ENCODE measurements at regions not wholly inside any gene's neighbourhood (a gene's known extent, or its start where the extent isn't known, plus 50 kb on each side); places are given as distances from the start of the nearest gene placed in this dataset.

DNA sequence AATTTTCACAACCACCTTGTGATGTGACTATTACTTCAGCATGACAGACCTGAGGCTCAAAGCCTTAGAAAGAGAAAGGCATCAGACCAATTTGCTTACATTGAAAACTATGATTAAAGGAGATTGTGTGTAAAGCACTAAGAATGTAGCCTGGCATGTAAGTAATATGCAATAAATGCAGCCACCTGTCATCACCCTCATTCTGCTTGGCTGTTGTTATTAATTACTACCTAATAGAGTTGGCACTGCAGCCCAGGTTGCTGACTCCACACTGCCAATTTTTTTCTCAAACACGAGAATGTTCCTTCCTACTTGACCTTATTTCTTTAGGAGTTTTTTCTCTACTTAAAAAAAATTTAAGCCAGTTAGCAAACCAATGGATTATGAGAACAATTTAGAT, 61.2 kb upstream of the NPVF start:
- H3K9me3 ChIP-seq (ENCODE audit: low read length) = no peaks in the 10 kb centered on the region
- H3K27ac ChIP-seq (ENCODE audit: low read length) = no peak overlapping the region
- no peaks in the 10 kb centered on the region for H3F3A ChIP-seq (ENCODE audit: insufficient read depth, low read length, poor library complexity, severe bottlenecking)
- H3K27me3 ChIP-seq (ENCODE audit: insufficient read depth, low read depth, low read length) = no peaks in the 10 kb centered on the region
- no peaks in the 10 kb centered on the region for H3K79me2 ChIP-seq (replicated peaks; ENCODE audit: insufficient read depth, low read length)
- no peaks in the 10 kb centered on the region for H4K20me1 ChIP-seq (ENCODE audit: insufficient read depth)
- no peak overlapping the region for H3K4me2 ChIP-seq (ENCODE audit: low read length)
- no peak overlapping the region for H2AFZ ChIP-seq (ENCODE audit: low read depth, low read length)
- H3K9me2 ChIP-seq (ENCODE audit: insufficient read depth, low read length) = no peaks in the 10 kb centered on the region
- TF ChIP-seq POLR2AphosphoS5 (IDR thresholded peaks at IDR 0.05) (no peak), EP300 (conservative IDR thresholded peaks at IDR 0.05; ENCODE audit: poor library complexity, severe bottlenecking) (no peak), RAD21 (conservative IDR thresholded peaks at IDR 0.05) (no peak), EZH2 (IDR thresholded peaks at IDR 0.05; ENCODE audit: borderline replicate concordance, insufficient read depth, low read length, poor library complexity, severe bottlenecking) (no peak)
- TF ChIP-seq, protein P1, sequence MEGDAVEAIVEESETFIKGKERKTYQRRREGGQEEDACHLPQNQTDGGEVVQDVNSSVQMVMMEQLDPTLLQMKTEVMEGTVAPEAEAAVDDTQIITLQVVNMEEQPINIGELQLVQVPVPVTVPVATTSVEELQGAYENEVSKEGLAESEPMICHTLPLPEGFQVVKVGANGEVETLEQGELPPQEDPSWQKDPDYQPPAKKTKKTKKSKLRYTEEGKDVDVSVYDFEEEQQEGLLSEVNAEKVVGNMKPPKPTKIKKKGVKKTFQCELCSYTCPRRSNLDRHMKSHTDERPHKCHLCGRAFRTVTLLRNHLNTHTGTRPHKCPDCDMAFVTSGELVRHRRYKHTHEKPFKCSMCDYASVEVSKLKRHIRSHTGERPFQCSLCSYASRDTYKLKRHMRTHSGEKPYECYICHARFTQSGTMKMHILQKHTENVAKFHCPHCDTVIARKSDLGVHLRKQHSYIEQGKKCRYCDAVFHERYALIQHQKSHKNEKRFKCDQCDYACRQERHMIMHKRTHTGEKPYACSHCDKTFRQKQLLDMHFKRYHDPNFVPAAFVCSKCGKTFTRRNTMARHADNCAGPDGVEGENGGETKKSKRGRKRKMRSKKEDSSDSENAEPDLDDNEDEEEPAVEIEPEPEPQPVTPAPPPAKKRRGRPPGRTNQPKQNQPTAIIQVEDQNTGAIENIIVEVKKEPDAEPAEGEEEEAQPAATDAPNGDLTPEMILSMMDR (IDR thresholded peaks at IDR 0.05; ENCODE audit: poor library complexity, severe bottlenecking) = no peak
- TF ChIP-seq, protein P2, sequence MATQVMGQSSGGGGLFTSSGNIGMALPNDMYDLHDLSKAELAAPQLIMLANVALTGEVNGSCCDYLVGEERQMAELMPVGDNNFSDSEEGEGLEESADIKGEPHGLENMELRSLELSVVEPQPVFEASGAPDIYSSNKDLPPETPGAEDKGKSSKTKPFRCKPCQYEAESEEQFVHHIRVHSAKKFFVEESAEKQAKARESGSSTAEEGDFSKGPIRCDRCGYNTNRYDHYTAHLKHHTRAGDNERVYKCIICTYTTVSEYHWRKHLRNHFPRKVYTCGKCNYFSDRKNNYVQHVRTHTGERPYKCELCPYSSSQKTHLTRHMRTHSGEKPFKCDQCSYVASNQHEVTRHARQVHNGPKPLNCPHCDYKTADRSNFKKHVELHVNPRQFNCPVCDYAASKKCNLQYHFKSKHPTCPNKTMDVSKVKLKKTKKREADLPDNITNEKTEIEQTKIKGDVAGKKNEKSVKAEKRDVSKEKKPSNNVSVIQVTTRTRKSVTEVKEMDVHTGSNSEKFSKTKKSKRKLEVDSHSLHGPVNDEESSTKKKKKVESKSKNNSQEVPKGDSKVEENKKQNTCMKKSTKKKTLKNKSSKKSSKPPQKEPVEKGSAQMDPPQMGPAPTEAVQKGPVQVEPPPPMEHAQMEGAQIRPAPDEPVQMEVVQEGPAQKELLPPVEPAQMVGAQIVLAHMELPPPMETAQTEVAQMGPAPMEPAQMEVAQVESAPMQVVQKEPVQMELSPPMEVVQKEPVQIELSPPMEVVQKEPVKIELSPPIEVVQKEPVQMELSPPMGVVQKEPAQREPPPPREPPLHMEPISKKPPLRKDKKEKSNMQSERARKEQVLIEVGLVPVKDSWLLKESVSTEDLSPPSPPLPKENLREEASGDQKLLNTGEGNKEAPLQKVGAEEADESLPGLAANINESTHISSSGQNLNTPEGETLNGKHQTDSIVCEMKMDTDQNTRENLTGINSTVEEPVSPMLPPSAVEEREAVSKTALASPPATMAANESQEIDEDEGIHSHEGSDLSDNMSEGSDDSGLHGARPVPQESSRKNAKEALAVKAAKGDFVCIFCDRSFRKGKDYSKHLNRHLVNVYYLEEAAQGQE (IDR thresholded peaks at IDR 0.05; ENCODE audit: borderline replicate concordance) = no peak
- H3K4me3 ChIP-seq (ENCODE audit: low read length) = no peak overlapping the region
- H3K9ac ChIP-seq (ENCODE audit: low read length) = no peak overlapping the region
- H3K36me3 ChIP-seq (ENCODE audit: insufficient read depth, low read length) = no peaks in the 10 kb centered on the region

DNA sequence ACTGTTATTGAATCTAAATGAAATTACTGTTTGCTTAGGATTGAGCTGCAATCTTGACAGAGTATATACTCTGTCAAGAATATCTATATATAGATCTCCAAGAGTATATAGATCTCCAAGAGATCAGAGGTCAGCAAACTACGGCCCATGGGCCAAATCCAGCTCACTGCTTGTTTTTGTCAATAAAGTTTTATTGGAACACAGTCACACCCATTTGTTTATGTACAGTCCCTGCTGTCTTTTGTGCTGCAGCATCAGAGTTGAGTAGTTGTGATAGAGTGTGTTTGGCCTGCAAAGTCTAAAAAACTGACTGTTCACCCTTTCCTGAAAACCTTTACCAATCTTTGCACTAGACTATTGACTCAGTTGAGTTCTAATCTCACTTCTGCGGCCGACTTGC, 66.3 kb upstream of the NPVF start:
- H3F3A ChIP-seq (ENCODE audit: insufficient read depth, low read length, poor library complexity, severe bottlenecking) = no peaks in the 10 kb centered on the region
- H3K27me3 ChIP-seq (ENCODE audit: insufficient read depth, low read depth, low read length) = no peaks in the 10 kb centered on the region
- H3K27ac ChIP-seq (ENCODE audit: low read length) = no peak overlapping the region
- no peaks in the 10 kb centered on the region for H3K79me2 ChIP-seq (replicated peaks; ENCODE audit: insufficient read depth, low read length)
- no peak overlapping the region for H3K4me2 ChIP-seq (ENCODE audit: low read length)
- TF ChIP-seq RAD21 (conservative IDR thresholded peaks at IDR 0.05) = no peak
- no peak for TF ChIP-seq TAF1 (IDR thresholded peaks at IDR 0.05; ENCODE audit: low read depth)
- TF ChIP-seq EZH2 (IDR thresholded peaks at IDR 0.05; ENCODE audit: borderline replicate concordance, insufficient read depth, low read length, poor library complexity, severe bottlenecking) = no peak
- TF ChIP-seq, protein P1 (IDR thresholded peaks at IDR 0.05; ENCODE audit: poor library complexity, severe bottlenecking) = no peak
- no peak for TF ChIP-seq EP300 (conservative IDR thresholded peaks at IDR 0.05; ENCODE audit: poor library complexity, severe bottlenecking)
- no peak for TF ChIP-seq SMC3 (conservative IDR thresholded peaks at IDR 0.05; ENCODE audit: poor library complexity)
- TF ChIP-seq MXI1 (conservative IDR thresholded peaks at IDR 0.05; ENCODE audit: poor library complexity, severe bottlenecking) = no peak
- TF ChIP-seq, protein P2 (IDR thresholded peaks at IDR 0.05; ENCODE audit: borderline replicate concordance) = no peak
- TF ChIP-seq POLR2AphosphoS5 (IDR thresholded peaks at IDR 0.05) = no peak
- no peak overlapping the region for H3K9ac ChIP-seq (ENCODE audit: low read length)
- H4K20me1 ChIP-seq (ENCODE audit: insufficient read depth) = no peaks in the 10 kb centered on the region
- no peak overlapping the region for H2AFZ ChIP-seq (ENCODE audit: low read depth, low read length)
- no peaks in the 10 kb centered on the region for H3K9me3 ChIP-seq (ENCODE audit: low read length)
- H3K9me2 ChIP-seq (ENCODE audit: insufficient read depth, low read length) = no peaks in the 10 kb centered on the region
- H3K4me3 ChIP-seq (ENCODE audit: low read length) = no peak overlapping the region
- no peaks in the 10 kb centered on the region for H3K36me3 ChIP-seq (ENCODE audit: insufficient read depth, low read length)

Data from neural cell (in vitro differentiated cells).